ENCODE measurements at regions not wholly inside any gene's neighbourhood (a gene's known extent, or its start where the extent isn't known, plus 50 kb on each side); places are given as distances from the start of the nearest gene placed in this dataset.

GRCh38 chr1:83632906-83633305, 366.0 kb downstream of the TTLL7 start:
- no peaks in the 10 kb centered on the region for H3K9me3 ChIP-seq
- TF ChIP-seq POLR2AphosphoS5 (IDR thresholded peaks at IDR 0.05) (no peak), EP300 (IDR thresholded peaks at IDR 0.05) (no peak), CTCF (IDR thresholded peaks at IDR 0.05) (no peak), POLR2A (IDR thresholded peaks at IDR 0.05) (no peak)
- ATAC-seq: no peak

GRCh38 chr1:83631851-83632250, 367.1 kb downstream of the TTLL7 start:
- no peaks in the 10 kb centered on the region for H3K4me1 ChIP-seq
- H3K4me3 ChIP-seq: no peak overlapping the region
- no peaks in the 10 kb centered on the region for H3K36me3 ChIP-seq
- no peak for ATAC-seq
- H3K27me3 ChIP-seq: no peaks in the 10 kb centered on the region
- H3K9me3 ChIP-seq: no peaks in the 10 kb centered on the region
- H3K27ac ChIP-seq: no peak overlapping the region
- TF ChIP-seq CTCF (IDR thresholded peaks at IDR 0.05) (no peak), POLR2AphosphoS5 (IDR thresholded peaks at IDR 0.05) (no peak), EP300 (IDR thresholded peaks at IDR 0.05) (no peak), POLR2A (IDR thresholded peaks at IDR 0.05) (no peak)
- 94 to 96% methylated on average over 6 of the region's 6 CpGs for WGBS, 2 donors (ENCODE audit: low coverage in 1 of 2)

More at GRCh38 chr1:83632906-83633305, 366.0 kb downstream of the TTLL7 start:
- no peaks in the 10 kb centered on the region for H3K27me3 ChIP-seq
- WGBS, 2 donors (ENCODE audit: low coverage in 1 of 2): 100% methylated on average over 1 of the region's 1 CpG
- H3K36me3 ChIP-seq: no peaks in the 10 kb centered on the region
- H3K27ac ChIP-seq: no peak overlapping the region
- no peak overlapping the region for H3K4me3 ChIP-seq
- no peaks in the 10 kb centered on the region for H3K4me1 ChIP-seq

- Histone ChIP-seq H3K27ac (no peak overlapping the region), H3K36me3 (no peaks in the 10 kb centered on the region), H3K9me3 (no peaks in the 10 kb centered on the region), H3K4me3 (no peak overlapping the region), H3K27me3 (no peaks in the 10 kb centered on the region), H3K4me1 (no peaks in the 10 kb centered on the region)
- no peak for ATAC-seq
- TF ChIP-seq POLR2AphosphoS5 (IDR thresholded peaks at IDR 0.05): no peak
- WGBS, 2 donors (ENCODE audit: low coverage in 1 of 2): 80% methylated on average over 1 of the region's 1 CpG; no CpG with 5 or more reads in 1 of the 2 donors
These were observed 371.9 kb downstream of the TTLL7 start for GRCh38 chr1:83627045-83627444.

- Histone ChIP-seq H3K4me3 (no peak overlapping the region), H3K9me3 (no peaks in the 10 kb centered on the region), H3K36me3 (no peaks in the 10 kb centered on the region), H3K4me1 (no peaks in the 10 kb centered on the region), H3K27ac (no peak overlapping the region), H3K27me3 (no peaks in the 10 kb centered on the region)
- ATAC-seq: no peak
- TF ChIP-seq POLR2AphosphoS5 (IDR thresholded peaks at IDR 0.05): no peak
- no peak for TF ChIP-seq EP300 (IDR thresholded peaks at IDR 0.05)
- no peak for TF ChIP-seq POLR2A (IDR thresholded peaks at IDR 0.05)
- TF ChIP-seq CTCF (IDR thresholded peaks at IDR 0.05): no peak
- WGBS, 2 donors (ENCODE audit: low coverage in 1 of 2): 17 to 60% methylated on average over 1 of the region's 1 CpG
These were observed 372.3 kb downstream of the TTLL7 start for GRCh38 chr1:83626603-83627002.

GRCh38 chr1:83625646-83626045, 373.3 kb downstream of the TTLL7 start:
- H3K4me1 ChIP-seq: no peaks in the 10 kb centered on the region
- ATAC-seq: no peak
- TF ChIP-seq POLR2AphosphoS5 (IDR thresholded peaks at IDR 0.05): no peak
- TF ChIP-seq CTCF (IDR thresholded peaks at IDR 0.05): no peak
- no peak overlapping the region for H3K27ac ChIP-seq
- WGBS, 2 donors (ENCODE audit: low coverage in 1 of 2): 80 to 87% methylated on average over 2 to 3 of the region's 3 CpGs
- no peaks in the 10 kb centered on the region for H3K27me3 ChIP-seq
- no peak overlapping the region for H3K4me3 ChIP-seq
- no peaks in the 10 kb centered on the region for H3K9me3 ChIP-seq
- no peaks in the 10 kb centered on the region for H3K36me3 ChIP-seq
